T-helper 2 cell treated with Interferon-gamma antibody and Interleukin-4, amounts not matched to agents 100 ng/mL and 5 ng/mL, for 36 hours (primary cell): ENCODE measurements at regions not wholly inside any gene's neighbourhood (a gene's known extent, or its start where the extent isn't known, plus 50 kb on each side); places are given as distances from the start of the nearest gene placed in this dataset.

Experiments
- intact Hi-C: fragments of 100-400 bp; cut with micrococcal nuclease; formaldehyde crosslinking; loops from one replicate; pipeline ENCODE4 v1.15.1; 2023

- intact Hi-C loops = no loop called here
Observed at GRCh38 chr1:229047840-229048620, 222.9 kb upstream of the RAB4A start.

GRCh38 chr1:229048896-229049295 lies 222.0 kb upstream of the RAB4A start:
- intact Hi-C loops = no loop called here

GRCh38 chr1:229056046-229056445 lies 214.9 kb upstream of the RAB4A start:
- intact Hi-C loops = no loop called here

GRCh38 chr1:229058111-229058561 lies 212.8 kb upstream of the RAB4A start:
- intact Hi-C loops = no loop called here

- intact Hi-C loops = no loop called here
Observed at GRCh38 chr1:229058729-229059128, 212.2 kb upstream of the RAB4A start.

- intact Hi-C loops = no loop called here
Observed at GRCh38 chr1:229059671-229060539, 211.0 kb upstream of the RAB4A start.

- intact Hi-C loops = no loop called here
Observed at GRCh38 chr1:229062135-229062534, 208.8 kb upstream of the RAB4A start.

- intact Hi-C loops = no loop called here
Observed at GRCh38 chr1:229063154-229063773, 207.6 kb upstream of the RAB4A start.

GRCh38 chr1:229064320-229065168 lies 206.4 kb upstream of the RAB4A start:
- intact Hi-C loops = no loop called here

GRCh38 chr1:229065613-229066012 lies 205.3 kb upstream of the RAB4A start:
- intact Hi-C loops = no loop called here

GRCh38 chr1:229066591-229066990 lies 204.3 kb upstream of the RAB4A start:
- intact Hi-C loops = no loop called here

GRCh38 chr1:229067546-229067945 lies 203.4 kb upstream of the RAB4A start:
- intact Hi-C loops = no loop called here

GRCh38 chr1:229068270-229068987 lies 202.5 kb upstream of the RAB4A start:
- intact Hi-C loops = no loop called here

- intact Hi-C loops = no loop called here
Observed at GRCh38 chr1:229069176-229069575, 201.7 kb upstream of the RAB4A start.

- intact Hi-C loops = no loop called here
Observed at GRCh38 chr1:229070168-229070567, 200.7 kb upstream of the RAB4A start.

- intact Hi-C loops = no loop called here
Observed at GRCh38 chr1:229073251-229073650, 197.7 kb upstream of the RAB4A start.

GRCh38 chr1:229075217-229075616 lies 195.7 kb upstream of the RAB4A start:
- intact Hi-C loops = no loop called here

GRCh38 chr1:229075716-229076115 lies 195.2 kb upstream of the RAB4A start:
- intact Hi-C loops = no loop called here

GRCh38 chr1:229076195-229076594 lies 194.7 kb upstream of the RAB4A start:
- intact Hi-C loops = no loop called here

GRCh38 chr1:229079016-229079595 lies 191.8 kb upstream of the RAB4A start:
- intact Hi-C loops = no loop called here
